Central memory CD8-positive, alpha-beta T cell (primary cell): ENCODE measurements at regions not wholly inside any gene's neighbourhood (a gene's known extent, or its start where the extent isn't known, plus 50 kb on each side); places are given as distances from the start of the nearest gene placed in this dataset.

ENCODE experiments used
- ATAC-seq: fragments of 150-1000 bp; cut with Tn5 transposase; replicated peaks from 2 replicates; pipeline ENCODE4 v1.10.0; 2022; ENCODE audit warnings: mild to moderate bottlenecking, moderate FRiP score, moderate number of reproducible peaks; ENCODE audit not compliant: poor library complexity, severe bottlenecking; ENCODE audit errors: extremely low read depth
- DNase-seq, 2 donors: peaks; one replicate each; pipeline ENCODE4 v3.0.0; 2021; ENCODE audit warnings: low spot score in 2 of 2
- H3K27ac Mint-ChIP-seq: one replicate; pipeline ENCODE4 v1.8.0; 2022; ENCODE audit warnings: low read depth, mild to moderate bottlenecking, moderate library complexity, mixed read lengths
- H3K27me3 Mint-ChIP-seq: one replicate; pipeline ENCODE4 v1.8.0; 2022; ENCODE audit warnings: mixed read lengths
- H3K36me3 Mint-ChIP-seq: one replicate; pipeline ENCODE4 v1.8.0; 2022; ENCODE audit warnings: mild to moderate bottlenecking, moderate library complexity, mixed read lengths; ENCODE audit not compliant: insufficient read depth
- H3K4me1 Mint-ChIP-seq: one replicate; pipeline ENCODE4 v1.8.0; 2022; ENCODE audit warnings: mixed read lengths
- H3K4me3 Mint-ChIP-seq: one replicate; pipeline ENCODE4 v1.8.0; 2022; ENCODE audit warnings: mild to moderate bottlenecking, moderate library complexity, mixed read lengths
- H3K9me3 Mint-ChIP-seq: one replicate; pipeline ENCODE4 v1.8.0; 2022; ENCODE audit warnings: mixed read lengths

GRCh38 chr3:120502116-120502515 lies 51.3 kb upstream of the FSTL1 start:
- Mint-ChIP-seq H3K4me3 (no peak overlapping the region), H3K27me3 (peaks cover 37% of the 10 kb centered on the region), H3K36me3 (peaks cover 1% of the 10 kb centered on the region), H3K4me1 (no peaks in the 10 kb centered on the region), H3K27ac (no peak overlapping the region), H3K9me3 (no peaks in the 10 kb centered on the region)
- ATAC-seq (no peak), DNase-seq (no peak)
